Loucy (cell line): ENCODE measurements at regions not wholly inside any gene's neighbourhood (a gene's known extent, or its start where the extent isn't known, plus 50 kb on each side); places are given as distances from the start of the nearest gene placed in this dataset.

Experiments
- H2AFZ ChIP-seq: fragments of 200-600 bp; sonication (generic); 2 replicates; pipeline ENCODE4 v1.6.0; 2016; ENCODE audit warnings: antibody characterized with exemption, mild to moderate bottlenecking, low read length, moderate library complexity
- H3F3A ChIP-seq: fragments of 200-600 bp; 2 replicates; pipeline ENCODE4 v1.6.0; 2016; ENCODE audit warnings: antibody characterized with exemption, low read depth, mild to moderate bottlenecking
- H3K27me3 ChIP-seq: fragments of 200-600 bp; sonication (generic); 2 replicates; pipeline ENCODE4 v1.6.1; 2014; ENCODE audit warnings: low read length, mild to moderate bottlenecking; ENCODE audit not compliant: insufficient read depth, poor library complexity, severe bottlenecking
- H3K36me3 ChIP-seq: fragments of 200-600 bp; sonication (generic); 2 replicates; pipeline ENCODE4 v1.6.1; 2016; ENCODE audit warnings: low read length; ENCODE audit not compliant: insufficient read depth
- H3K4me1 ChIP-seq: fragments of 200-600 bp; sonication (generic); 2 replicates; pipeline ENCODE4 v1.5.1; 2014; ENCODE audit warnings: low read length, mild to moderate bottlenecking; ENCODE audit not compliant: insufficient read depth, poor library complexity, severe bottlenecking
- H3K4me2 ChIP-seq: fragments of 200-600 bp; sonication (generic); 2 replicates; pipeline ENCODE4 v1.6.0; 2014; ENCODE audit warnings: antibody characterized with exemption, low read length, low read depth, mild to moderate bottlenecking; ENCODE audit not compliant: poor library complexity, severe bottlenecking
- H3K4me3 ChIP-seq: fragments of 200-600 bp; sonication (generic); 2 replicates; pipeline ENCODE4 v1.5.1; 2014; ENCODE audit warnings: low read length, mild to moderate bottlenecking, mixed read lengths; ENCODE audit not compliant: poor library complexity, severe bottlenecking
- H3K79me2 ChIP-seq: fragments of 200-600 bp; sonication (generic); 2 replicates; pipeline ENCODE4 v1.6.1; 2014; ENCODE audit warnings: low read length; ENCODE audit not compliant: insufficient read depth
- H3K9ac ChIP-seq: fragments of 200-600 bp; sonication (generic); 2 replicates; pipeline ENCODE4 v1.6.0; 2014; ENCODE audit warnings: mild to moderate bottlenecking, low read depth, low read length, moderate library complexity; ENCODE audit not compliant: poor library complexity, severe bottlenecking
- H3K9me2 ChIP-seq: fragments of 200-600 bp; sonication (generic); replicated peaks from 2 replicates; pipeline ENCODE4 v1.6.1; 2016; ENCODE audit warnings: low read depth, low read length, mixed read lengths
- H3K9me3 ChIP-seq: fragments of 200-600 bp; sonication (generic); 2 replicates; pipeline ENCODE4 v1.6.1; 2014; ENCODE audit warnings: mild to moderate bottlenecking, antibody characterized with exemption, low read length, low read depth; ENCODE audit not compliant: insufficient read depth
- H4K20me1 ChIP-seq: fragments of 200-600 bp; sonication (generic); 2 replicates; pipeline ENCODE4 v1.6.0; 2014; ENCODE audit warnings: antibody characterized with exemption, low read length, mild to moderate bottlenecking; ENCODE audit not compliant: insufficient read depth, poor library complexity, severe bottlenecking
- CTCF ChIP-seq: fragments of 200-600 bp; sonication (generic); conservative IDR thresholded peaks from 2 replicates; pipeline ENCODE4 v1.5.1; 2014; ENCODE audit warnings: mild to moderate bottlenecking, antibody characterized with exemption, low read length
- EZH2phosphoT487 ChIP-seq: fragments of 200-600 bp; IDR thresholded peaks from 2 replicates; pipeline ENCODE4 v1.6.1; 2018; ENCODE audit warnings: antibody characterized with exemption, mild to moderate bottlenecking, moderate library complexity, borderline replicate concordance

- no peaks in the 10 kb centered on the region for H3K4me1 ChIP-seq
- H3K9ac ChIP-seq, result no peak overlapping the region
- no peaks in the 10 kb centered on the region for H3K36me3 ChIP-seq
- no peak overlapping the region for H3K4me3 ChIP-seq
- H4K20me1 ChIP-seq, result no peaks in the 10 kb centered on the region
- H3K4me2 ChIP-seq, result no peak overlapping the region
- no peak overlapping the region for H2AFZ ChIP-seq
- TF ChIP-seq CTCF (no peak), EZH2phosphoT487 (no peak)
- H3K79me2 ChIP-seq, result no peaks in the 10 kb centered on the region
- H3K9me2 ChIP-seq, result no peaks in the 10 kb centered on the region
- no peaks in the 10 kb centered on the region for H3F3A ChIP-seq
- H3K9me3 ChIP-seq, result no peaks in the 10 kb centered on the region
- H3K27me3 ChIP-seq, result no peaks in the 10 kb centered on the region
Measured at GRCh38 chr6:93919365-93919764, 500.0 kb upstream of the EPHA7 start.

- Histone ChIP-seq H3F3A (no peaks in the 10 kb centered on the region), H3K4me2 (no peak overlapping the region), H3K4me1 (no peaks in the 10 kb centered on the region), H3K9me2 (no peaks in the 10 kb centered on the region), H3K9ac (no peak overlapping the region), H3K36me3 (no peaks in the 10 kb centered on the region), H3K9me3 (no peaks in the 10 kb centered on the region), H3K79me2 (no peaks in the 10 kb centered on the region), H3K4me3 (no peak overlapping the region), H4K20me1 (no peaks in the 10 kb centered on the region), H2AFZ (no peak overlapping the region), H3K27me3 (no peaks in the 10 kb centered on the region)
- TF ChIP-seq CTCF, result no peak
- no peak for TF ChIP-seq EZH2phosphoT487
Measured at GRCh38 chr6:93918258-93918657, 498.9 kb upstream of the EPHA7 start.

DNA sequence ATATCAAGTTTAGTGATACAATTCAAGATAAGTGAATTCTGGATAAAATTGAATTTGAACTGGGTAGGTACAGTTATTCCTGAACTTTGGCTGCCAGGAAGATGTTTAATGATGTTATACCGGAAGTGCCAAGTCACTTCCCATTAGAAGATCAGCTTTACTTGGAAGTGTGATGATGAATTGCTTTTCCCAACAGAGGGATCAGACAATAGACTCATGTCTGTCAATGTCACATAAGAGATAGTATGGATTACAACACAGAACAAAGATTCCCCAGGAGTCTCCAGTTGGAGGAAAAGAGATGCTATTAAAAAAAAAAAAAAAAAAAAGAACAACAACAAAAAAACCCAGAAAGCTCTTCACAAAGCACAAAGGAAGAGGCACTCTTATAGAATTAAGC lies 497.9 kb upstream of the EPHA7 start:
- no peak overlapping the region for H2AFZ ChIP-seq
- H3K4me3 ChIP-seq, result no peak overlapping the region
- H3K9ac ChIP-seq, result no peak overlapping the region
- no peaks in the 10 kb centered on the region for H3K27me3 ChIP-seq
- H3K9me3 ChIP-seq, result no peaks in the 10 kb centered on the region
- no peaks in the 10 kb centered on the region for H3K9me2 ChIP-seq
- H3K36me3 ChIP-seq, result no peaks in the 10 kb centered on the region
- no peaks in the 10 kb centered on the region for H3F3A ChIP-seq
- TF ChIP-seq CTCF (no peak), EZH2phosphoT487 (no peak)
- no peaks in the 10 kb centered on the region for H3K4me1 ChIP-seq
- no peaks in the 10 kb centered on the region for H4K20me1 ChIP-seq
- no peak overlapping the region for H3K4me2 ChIP-seq
- H3K79me2 ChIP-seq, result no peaks in the 10 kb centered on the region
